ENCODE measurements at regions not wholly inside any gene's neighbourhood (a gene's known extent, or its start where the extent isn't known, plus 50 kb on each side); places are given as distances from the start of the nearest gene placed in this dataset.
A peak's percentile ranks its signal among the peaks of the same experiment; 100 is the strongest.
"Not testable (repeated sequence)": the region's sequence is repeated elsewhere in the genome, so short reads cannot be mapped to it uniquely, and the experiment has no call there.

DNA sequence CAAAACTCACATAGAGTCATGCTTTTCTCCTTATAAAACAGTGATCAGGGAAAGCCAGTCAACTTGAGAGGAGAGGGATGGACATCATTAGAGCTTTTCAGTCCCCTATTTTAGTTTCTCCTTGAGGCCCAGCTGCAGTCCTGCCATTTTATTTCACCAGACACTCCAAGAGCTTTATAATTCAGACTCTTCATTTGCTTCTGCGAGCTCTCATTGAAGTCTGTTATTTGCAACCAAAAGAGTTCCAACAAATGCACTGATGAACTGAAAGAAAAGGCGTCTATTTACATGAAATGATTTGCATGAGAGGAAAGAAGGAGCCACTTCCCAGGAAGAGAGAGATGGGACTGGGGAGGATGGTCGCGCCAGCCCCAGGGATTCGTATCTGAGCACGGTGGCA is 86.8 kb downstream of the NDUFA12 start:
- TF ChIP-seq, protein P1, sequence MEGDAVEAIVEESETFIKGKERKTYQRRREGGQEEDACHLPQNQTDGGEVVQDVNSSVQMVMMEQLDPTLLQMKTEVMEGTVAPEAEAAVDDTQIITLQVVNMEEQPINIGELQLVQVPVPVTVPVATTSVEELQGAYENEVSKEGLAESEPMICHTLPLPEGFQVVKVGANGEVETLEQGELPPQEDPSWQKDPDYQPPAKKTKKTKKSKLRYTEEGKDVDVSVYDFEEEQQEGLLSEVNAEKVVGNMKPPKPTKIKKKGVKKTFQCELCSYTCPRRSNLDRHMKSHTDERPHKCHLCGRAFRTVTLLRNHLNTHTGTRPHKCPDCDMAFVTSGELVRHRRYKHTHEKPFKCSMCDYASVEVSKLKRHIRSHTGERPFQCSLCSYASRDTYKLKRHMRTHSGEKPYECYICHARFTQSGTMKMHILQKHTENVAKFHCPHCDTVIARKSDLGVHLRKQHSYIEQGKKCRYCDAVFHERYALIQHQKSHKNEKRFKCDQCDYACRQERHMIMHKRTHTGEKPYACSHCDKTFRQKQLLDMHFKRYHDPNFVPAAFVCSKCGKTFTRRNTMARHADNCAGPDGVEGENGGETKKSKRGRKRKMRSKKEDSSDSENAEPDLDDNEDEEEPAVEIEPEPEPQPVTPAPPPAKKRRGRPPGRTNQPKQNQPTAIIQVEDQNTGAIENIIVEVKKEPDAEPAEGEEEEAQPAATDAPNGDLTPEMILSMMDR (IDR thresholded peaks at IDR 0.05; ENCODE audit: insufficient read depth, low read depth, low read length, missing control alignments), result no peak
- no peak for DNase-seq (ENCODE audit: low read depth)
- H3K4me3 ChIP-seq (ENCODE audit: low read depth, low read length), result no peak overlapping the region

DNA sequence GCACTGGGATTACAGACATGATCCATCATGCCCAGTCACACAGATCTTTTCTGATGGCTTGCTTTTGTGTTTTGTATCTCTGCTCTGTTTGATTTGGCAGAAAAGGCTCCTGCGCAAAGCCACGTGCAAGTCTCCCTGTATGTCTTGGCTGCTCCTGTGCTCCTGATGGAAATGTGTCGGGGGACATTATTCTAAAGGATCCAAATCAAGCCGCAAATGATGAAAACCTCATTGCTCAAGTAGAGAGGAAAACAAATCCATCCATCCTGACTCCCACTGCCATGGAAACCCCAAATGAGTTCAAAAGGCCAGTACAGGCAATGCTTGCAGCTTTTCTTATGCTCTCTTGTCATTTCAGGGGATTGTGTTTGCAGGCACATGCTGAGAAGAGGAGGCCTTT is 93.8 kb downstream of the NDUFA12 start:
- DNase-seq (ENCODE audit: low read depth), result no peak
- no peak overlapping the region for H3K4me3 ChIP-seq (ENCODE audit: low read depth, low read length)
- TF ChIP-seq, protein P1 (IDR thresholded peaks at IDR 0.05; ENCODE audit: insufficient read depth, low read depth, low read length, missing control alignments), result no peak

DNA sequence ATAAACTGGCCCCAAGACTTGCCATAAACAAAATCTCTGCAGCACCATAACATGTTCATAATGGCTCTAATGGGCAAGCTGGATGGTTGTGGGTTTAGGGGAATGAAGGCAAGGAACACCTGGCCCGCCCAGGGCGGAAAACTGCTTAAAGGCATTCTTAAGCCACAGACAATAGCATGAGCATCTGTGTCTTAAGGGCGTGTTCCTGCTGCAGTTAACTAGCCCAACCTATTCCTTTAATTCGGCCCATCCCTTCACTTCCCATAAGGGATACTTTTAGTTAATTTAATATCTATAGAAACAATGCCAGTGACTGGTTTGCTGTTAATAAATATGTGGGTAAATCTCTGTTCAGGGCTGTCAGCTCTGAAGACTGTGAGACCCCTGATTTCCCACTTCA is 97.7 kb downstream of the NDUFA12 start:
- DNase-seq (ENCODE audit: low read depth), result not testable (repeated sequence)

DNA sequence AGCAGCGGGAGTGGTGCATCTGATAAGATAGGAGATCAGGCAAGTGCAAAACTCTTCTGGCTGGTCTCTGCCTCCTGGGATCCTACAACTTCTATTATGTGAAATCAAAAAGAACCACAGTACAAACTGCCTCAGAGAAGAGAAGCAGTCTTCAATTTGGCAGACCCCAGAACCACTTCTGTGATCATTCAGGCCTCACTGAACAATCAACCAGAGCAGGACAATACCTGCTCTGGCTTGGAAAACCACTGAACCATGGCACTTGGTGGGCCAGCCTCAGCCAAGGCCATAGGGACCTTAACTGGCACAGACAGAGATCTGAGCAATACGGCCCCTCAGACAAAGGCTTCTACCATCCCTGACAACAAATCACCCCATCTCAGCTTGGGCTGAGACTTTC is 103.0 kb downstream of the NDUFA12 start:
- TF ChIP-seq, protein P1 (IDR thresholded peaks at IDR 0.05; ENCODE audit: insufficient read depth, low read depth, low read length, missing control alignments), result no peak
- no peak overlapping the region for H3K4me3 ChIP-seq (ENCODE audit: low read depth, low read length)
- DNase-seq (ENCODE audit: low read depth), result no peak

More for the DNA sequence above, 97.7 kb downstream of the NDUFA12 start:
- H3K4me3 ChIP-seq (ENCODE audit: low read depth, low read length), result not testable (repeated sequence)

DNA sequence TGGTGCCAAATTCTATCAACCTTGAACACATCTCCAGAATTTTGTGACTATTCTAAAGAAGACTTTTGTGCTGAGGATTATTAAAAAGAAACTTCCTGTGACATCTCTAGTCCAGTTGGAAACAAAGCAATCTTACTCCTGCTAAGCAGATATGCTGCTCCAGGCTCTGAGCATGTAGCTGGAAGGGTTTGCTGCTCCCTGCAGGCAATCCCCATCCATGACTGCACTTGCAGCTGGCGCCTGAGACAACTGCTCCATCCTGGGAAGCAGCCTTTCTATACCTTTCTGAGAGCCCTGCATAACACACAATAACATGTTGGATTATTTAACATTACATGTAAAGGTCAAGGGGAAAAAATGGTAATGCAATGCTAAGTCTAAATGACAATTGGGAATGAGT is 105.1 kb downstream of the NDUFA12 start:
- DNase-seq (ENCODE audit: low read depth), result peak; percentile 14
- no peak overlapping the region for H3K4me3 ChIP-seq (ENCODE audit: low read depth, low read length)

DNA sequence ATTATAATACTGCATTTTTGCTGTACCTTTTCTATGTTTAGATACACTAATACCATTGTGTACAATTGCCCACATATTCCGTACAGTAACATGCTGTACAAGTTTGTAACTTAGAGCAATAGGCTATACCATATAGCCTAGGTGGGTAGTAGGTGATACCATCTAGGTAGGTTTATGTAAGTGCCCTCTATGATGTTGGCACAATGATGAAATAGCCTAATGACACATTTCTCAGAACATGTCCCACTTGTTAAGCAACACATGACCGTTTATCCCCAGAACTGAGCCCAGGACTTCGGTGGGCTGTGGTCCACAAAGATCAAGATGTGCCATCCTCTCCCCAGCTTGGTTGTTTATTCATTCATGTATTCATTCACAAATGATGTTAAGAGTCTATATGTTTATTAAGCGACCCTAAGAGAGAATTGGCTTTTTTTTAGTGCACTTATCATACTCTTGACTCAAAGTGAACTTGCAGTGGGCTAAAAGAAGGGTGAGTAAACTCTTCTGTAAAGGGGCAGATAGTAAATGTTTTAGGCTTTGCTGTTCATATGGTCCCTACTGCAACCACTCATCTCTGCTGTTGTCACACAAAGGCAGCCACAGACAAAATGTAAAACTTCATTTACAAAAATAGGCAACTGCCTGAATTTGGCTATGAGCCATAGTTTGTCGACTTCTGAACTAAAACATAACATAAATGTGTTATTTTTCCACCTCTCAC is 110.8 kb downstream of the NDUFA12 start:
- TF ChIP-seq, protein P1 (IDR thresholded peaks at IDR 0.05; ENCODE audit: insufficient read depth, low read depth, low read length, missing control alignments), result no peak
- DNase-seq (ENCODE audit: low read depth), result no peak
- no peak overlapping the region for H3K4me3 ChIP-seq (ENCODE audit: low read depth, low read length)

More for the DNA sequence above, 105.1 kb downstream of the NDUFA12 start:
- TF ChIP-seq, protein P1 (IDR thresholded peaks at IDR 0.05; ENCODE audit: insufficient read depth, low read depth, low read length, missing control alignments), result peak; percentile 24

DNA sequence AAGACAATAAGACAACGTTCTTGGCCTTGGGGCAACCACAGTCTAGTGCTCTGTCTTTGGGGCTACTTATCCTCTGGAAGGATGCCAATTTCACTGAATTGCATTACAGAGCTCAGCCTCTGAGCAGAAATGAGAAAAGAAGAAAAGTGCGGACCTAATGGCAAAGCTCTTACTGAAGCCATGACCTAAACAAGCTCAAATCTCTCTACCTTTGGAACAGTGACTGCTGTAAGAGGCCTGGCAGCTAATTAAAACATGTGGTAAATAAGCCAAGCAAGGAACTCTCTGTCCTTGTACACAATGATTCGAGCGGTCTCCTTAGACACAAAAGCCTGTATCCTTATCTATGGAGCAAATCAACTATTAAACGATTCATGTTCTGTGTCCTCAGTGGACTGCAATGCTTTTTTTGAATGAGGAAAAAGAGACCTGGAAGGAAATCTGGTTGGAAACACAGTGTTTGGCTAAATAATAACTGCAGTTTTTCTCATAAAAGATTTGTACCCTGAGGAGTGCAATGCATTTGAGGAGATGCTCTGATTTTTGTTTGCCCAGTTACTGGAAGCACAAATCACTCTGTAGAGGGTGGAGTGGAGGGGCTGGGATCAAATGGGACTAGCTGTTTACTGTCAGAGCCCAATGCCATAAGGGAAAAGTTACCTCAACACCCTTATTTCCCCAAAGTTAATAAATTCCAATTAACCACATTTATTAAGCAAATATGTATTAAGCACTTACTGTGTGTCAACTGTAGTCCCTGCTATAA is 113.9 kb downstream of the NDUFA12 start:
- DNase-seq (ENCODE audit: low read depth), result no peak
- H3K4me3 ChIP-seq (ENCODE audit: low read depth, low read length), result no peak overlapping the region
- TF ChIP-seq, protein P1 (IDR thresholded peaks at IDR 0.05; ENCODE audit: insufficient read depth, low read depth, low read length, missing control alignments), result no peak
